ENCODE measurements at regions not wholly inside any gene's neighbourhood (a gene's known extent, or its start where the extent isn't known, plus 50 kb on each side); places are given as distances from the start of the nearest gene placed in this dataset.
"Not testable (repeated sequence)": the region's sequence is repeated elsewhere in the genome, so short reads cannot be mapped to it uniquely, and the experiment has no call there.

- Histone ChIP-seq H3K4me3 (ENCODE audit: low read depth in 1 of 2, low read length in 2 of 2) (no peak overlapping the region), H3K4me1 (ENCODE audit: control insufficient read depth in 1 of 2, insufficient read depth in 2 of 2, low read length in 2 of 2) (no peaks in the 10 kb centered on the region), H3K27me3 (ENCODE audit: control insufficient read depth in 1 of 2, insufficient read depth in 2 of 2, low read length in 2 of 2) (no peaks in the 10 kb centered on the region), H3K9ac (ENCODE audit: low read depth in 1 of 2, low read length in 2 of 2) (no peak overlapping the region), H3K27ac (ENCODE audit: low read depth, low read length) (no peak overlapping the region), H3K9me3 (ENCODE audit: control insufficient read depth in 1 of 2, low read length in 2 of 2) (no peaks in the 10 kb centered on the region), H3K36me3 (ENCODE audit: control insufficient read depth in 1 of 2, insufficient read depth in 2 of 2, low read length in 2 of 2) (no peaks in the 10 kb centered on the region)
These were observed 181.6 kb downstream of the NAF1 start for GRCh38 chr4:162985131-162985530.

- no peaks in the 10 kb centered on the region for H3K27me3 ChIP-seq (ENCODE audit: control insufficient read depth in 1 of 2, insufficient read depth in 2 of 2, low read length in 2 of 2)
- no peak overlapping the region for H3K9ac ChIP-seq (ENCODE audit: low read depth in 1 of 2, low read length in 2 of 2)
- H3K9me3 ChIP-seq (ENCODE audit: control insufficient read depth in 1 of 2, low read length in 2 of 2), result no peaks in the 10 kb centered on the region
- H3K4me3 ChIP-seq (ENCODE audit: low read depth in 1 of 2, low read length in 2 of 2), result no peak overlapping the region
- no peaks in the 10 kb centered on the region for H3K4me1 ChIP-seq (ENCODE audit: control insufficient read depth in 1 of 2, insufficient read depth in 2 of 2, low read length in 2 of 2)
- H3K36me3 ChIP-seq (ENCODE audit: control insufficient read depth in 1 of 2, insufficient read depth in 2 of 2, low read length in 2 of 2), result no peaks in the 10 kb centered on the region
- no peak overlapping the region for H3K27ac ChIP-seq (ENCODE audit: low read depth, low read length)
These were observed 182.1 kb downstream of the NAF1 start for GRCh38 chr4:162984621-162985020.

- Histone ChIP-seq H3K36me3 (ENCODE audit: control insufficient read depth in 1 of 2, insufficient read depth in 2 of 2, low read length in 2 of 2) (no peaks in the 10 kb centered on the region), H3K9me3 (ENCODE audit: control insufficient read depth in 1 of 2, low read length in 2 of 2) (no peaks in the 10 kb centered on the region), H3K4me3 (ENCODE audit: low read depth in 1 of 2, low read length in 2 of 2) (no peak overlapping the region), H3K27me3 (ENCODE audit: control insufficient read depth in 1 of 2, insufficient read depth in 2 of 2, low read length in 2 of 2) (no peaks in the 10 kb centered on the region), H3K4me1 (ENCODE audit: control insufficient read depth in 1 of 2, insufficient read depth in 2 of 2, low read length in 2 of 2) (no peaks in the 10 kb centered on the region), H3K9ac (ENCODE audit: low read depth in 1 of 2, low read length in 2 of 2) (no peak overlapping the region), H3K27ac (ENCODE audit: low read depth, low read length) (no peak overlapping the region)
These were observed 184.9 kb downstream of the NAF1 start for GRCh38 chr4:162981823-162982222.

GRCh38 chr4:162978398-162978797, 188.3 kb downstream of the NAF1 start:
- no peaks in the 10 kb centered on the region for H3K27me3 ChIP-seq (ENCODE audit: control insufficient read depth in 1 of 2, insufficient read depth in 2 of 2, low read length in 2 of 2)
- no peaks in the 10 kb centered on the region for H3K36me3 ChIP-seq (ENCODE audit: control insufficient read depth in 1 of 2, insufficient read depth in 2 of 2, low read length in 2 of 2)
- no peak overlapping the region for H3K27ac ChIP-seq (ENCODE audit: low read depth, low read length)
- no peak overlapping the region for H3K4me3 ChIP-seq (ENCODE audit: low read depth in 1 of 2, low read length in 2 of 2)
- H3K9ac ChIP-seq (ENCODE audit: low read depth in 1 of 2, low read length in 2 of 2), result no peak overlapping the region
- no peaks in the 10 kb centered on the region for H3K9me3 ChIP-seq (ENCODE audit: control insufficient read depth in 1 of 2, low read length in 2 of 2)
- H3K4me1 ChIP-seq (ENCODE audit: control insufficient read depth in 1 of 2, insufficient read depth in 2 of 2, low read length in 2 of 2), result no peaks in the 10 kb centered on the region

GRCh38 chr4:162977788-162978187, 188.9 kb downstream of the NAF1 start:
- no peak overlapping the region for H3K27ac ChIP-seq (ENCODE audit: low read depth, low read length)
- no peak overlapping the region for H3K4me3 ChIP-seq (ENCODE audit: low read depth in 1 of 2, low read length in 2 of 2)
- H3K36me3 ChIP-seq (ENCODE audit: control insufficient read depth in 1 of 2, insufficient read depth in 2 of 2, low read length in 2 of 2), result no peaks in the 10 kb centered on the region
- H3K4me1 ChIP-seq (ENCODE audit: control insufficient read depth in 1 of 2, insufficient read depth in 2 of 2, low read length in 2 of 2), result no peaks in the 10 kb centered on the region
- no peaks in the 10 kb centered on the region for H3K27me3 ChIP-seq (ENCODE audit: control insufficient read depth in 1 of 2, insufficient read depth in 2 of 2, low read length in 2 of 2)
- H3K9ac ChIP-seq (ENCODE audit: low read depth in 1 of 2, low read length in 2 of 2), result no peak overlapping the region
- no peaks in the 10 kb centered on the region for H3K9me3 ChIP-seq (ENCODE audit: control insufficient read depth in 1 of 2, low read length in 2 of 2)

- Histone ChIP-seq H3K9ac (ENCODE audit: low read depth in 1 of 2, low read length in 2 of 2) (no peak overlapping the region), H3K27ac (ENCODE audit: low read depth, low read length) (no peak overlapping the region), H3K36me3 (ENCODE audit: control insufficient read depth in 1 of 2, insufficient read depth in 2 of 2, low read length in 2 of 2) (no peaks in the 10 kb centered on the region), H3K4me1 (ENCODE audit: control insufficient read depth in 1 of 2, insufficient read depth in 2 of 2, low read length in 2 of 2) (no peaks in the 10 kb centered on the region), H3K4me3 (ENCODE audit: low read depth in 1 of 2, low read length in 2 of 2) (no peak overlapping the region), H3K27me3 (ENCODE audit: control insufficient read depth in 1 of 2, insufficient read depth in 2 of 2, low read length in 2 of 2) (no peaks in the 10 kb centered on the region), H3K9me3 (ENCODE audit: control insufficient read depth in 1 of 2, low read length in 2 of 2) (no peaks in the 10 kb centered on the region)
These were observed 193.9 kb downstream of the NAF1 start for GRCh38 chr4:162972661-162973330.

GRCh38 chr4:162969194-162969593, 197.5 kb downstream of the NAF1 start:
- Histone ChIP-seq H3K9ac (ENCODE audit: low read depth in 1 of 2, low read length in 2 of 2) (no peak overlapping the region), H3K4me3 (ENCODE audit: low read depth in 1 of 2, low read length in 2 of 2) (no peak overlapping the region), H3K27ac (ENCODE audit: low read depth, low read length) (no peak overlapping the region), H3K27me3 (ENCODE audit: control insufficient read depth in 1 of 2, insufficient read depth in 2 of 2, low read length in 2 of 2) (no peaks in the 10 kb centered on the region), H3K9me3 (ENCODE audit: control insufficient read depth in 1 of 2, low read length in 2 of 2) (no peaks in the 10 kb centered on the region), H3K4me1 (ENCODE audit: control insufficient read depth in 1 of 2, insufficient read depth in 2 of 2, low read length in 2 of 2) (no peaks in the 10 kb centered on the region), H3K36me3 (ENCODE audit: control insufficient read depth in 1 of 2, insufficient read depth in 2 of 2, low read length in 2 of 2) (no peaks in the 10 kb centered on the region)

GRCh38 chr4:162965978-162966377, 200.7 kb downstream of the NAF1 start:
- not testable (repeated sequence) for H3K9ac ChIP-seq (ENCODE audit: low read depth in 1 of 2, low read length in 2 of 2); H3K27ac ChIP-seq (ENCODE audit: low read depth, low read length); H3K9me3 ChIP-seq (ENCODE audit: control insufficient read depth in 1 of 2, low read length in 2 of 2); H3K27me3 ChIP-seq (ENCODE audit: control insufficient read depth in 1 of 2, insufficient read depth in 2 of 2, low read length in 2 of 2); H3K4me1 ChIP-seq (ENCODE audit: control insufficient read depth in 1 of 2, insufficient read depth in 2 of 2, low read length in 2 of 2); H3K36me3 ChIP-seq (ENCODE audit: control insufficient read depth in 1 of 2, insufficient read depth in 2 of 2, low read length in 2 of 2); H3K4me3 ChIP-seq (ENCODE audit: low read depth in 1 of 2, low read length in 2 of 2)

GRCh38 chr4:162959046-162959445, 207.6 kb downstream of the NAF1 start:
- Histone ChIP-seq H3K36me3 (ENCODE audit: control insufficient read depth in 1 of 2, insufficient read depth in 2 of 2, low read length in 2 of 2) (no peaks in the 10 kb centered on the region), H3K9ac (ENCODE audit: low read depth in 1 of 2, low read length in 2 of 2) (no peak overlapping the region), H3K27ac (ENCODE audit: low read depth, low read length) (no peak overlapping the region), H3K4me3 (ENCODE audit: low read depth in 1 of 2, low read length in 2 of 2) (no peak overlapping the region), H3K9me3 (ENCODE audit: control insufficient read depth in 1 of 2, low read length in 2 of 2) (no peaks in the 10 kb centered on the region), H3K27me3 (ENCODE audit: control insufficient read depth in 1 of 2, insufficient read depth in 2 of 2, low read length in 2 of 2) (no peaks in the 10 kb centered on the region), H3K4me1 (ENCODE audit: control insufficient read depth in 1 of 2, insufficient read depth in 2 of 2, low read length in 2 of 2) (no peaks in the 10 kb centered on the region)

- Histone ChIP-seq H3K4me3 (ENCODE audit: low read depth in 1 of 2, low read length in 2 of 2) (no peak overlapping the region), H3K27ac (ENCODE audit: low read depth, low read length) (no peak overlapping the region), H3K4me1 (ENCODE audit: control insufficient read depth in 1 of 2, insufficient read depth in 2 of 2, low read length in 2 of 2) (no peaks in the 10 kb centered on the region), H3K36me3 (ENCODE audit: control insufficient read depth in 1 of 2, insufficient read depth in 2 of 2, low read length in 2 of 2) (no peaks in the 10 kb centered on the region), H3K9ac (ENCODE audit: low read depth in 1 of 2, low read length in 2 of 2) (no peak overlapping the region), H3K9me3 (ENCODE audit: control insufficient read depth in 1 of 2, low read length in 2 of 2) (no peaks in the 10 kb centered on the region), H3K27me3 (ENCODE audit: control insufficient read depth in 1 of 2, insufficient read depth in 2 of 2, low read length in 2 of 2) (no peaks in the 10 kb centered on the region)
These were observed 209.1 kb downstream of the NAF1 start for GRCh38 chr4:162957521-162958143.
